Right atrium auricular region (tissue), 2 donors: ENCODE measurements at regions not wholly inside any gene's neighbourhood (a gene's known extent, or its start where the extent isn't known, plus 50 kb on each side); places are given as distances from the start of the nearest gene placed in this dataset.

Source experiments
- DNase-seq: peaks from one replicate; pipeline ENCODE4 v3.0.0-alpha.2; 2019; ENCODE audit warnings: low spot score
- H3K27ac ChIP-seq, 2 donors: fragments of 200-600 bp; sonication (generic); 1 replicate in 1 of 2; 2 replicates in 1 of 2; pipeline ENCODE4 v1.5.1; 2016 to 2019
- H3K27me3 ChIP-seq, 2 donors: fragments of 200-600 bp; sonication (generic); one replicate each; pipeline versions ENCODE4 v1.5.1 to v1.6.0; 2017 to 2019
- H3K36me3 ChIP-seq: fragments of 200-600 bp; sonication (generic); one replicate; pipeline ENCODE4 v1.5.1; 2016
- H3K4me1 ChIP-seq, 2 donors: fragments of 200-600 bp; sonication (generic); one replicate each; pipeline versions ENCODE4 v1.5.1 to v1.6.0; 2017 to 2019
- H3K4me3 ChIP-seq, 2 donors: fragments of 200-600 bp; sonication (generic); 1 replicate in 1 of 2; 2 replicates in 1 of 2; pipeline ENCODE4 v1.5.1; 2017 to 2019; ENCODE audit warnings: mild to moderate bottlenecking in 1 of 2, moderate library complexity in 1 of 2
- H3K9me3 ChIP-seq, 2 donors: fragments of 200-600 bp; sonication (generic); one replicate each; pipeline ENCODE4 v1.5.1; 2019
- CTCF ChIP-seq, 2 donors: fragments of 200-600 bp; sonication (generic); IDR thresholded peaks; one replicate each; pipeline ENCODE4 v1.5.1; 2019; ENCODE audit warnings: antibody characterized with exemption in 2 of 2

- no peak overlapping the region for H3K4me3 ChIP-seq
- DNase-seq: no peak
- H3K4me1 ChIP-seq: no peaks in the 10 kb centered on the region
- no peak overlapping the region for H3K27ac ChIP-seq
- no peak for TF ChIP-seq CTCF (IDR thresholded peaks at IDR 0.05)
- H3K36me3 ChIP-seq: no peaks in the 10 kb centered on the region
- H3K9me3 ChIP-seq: no peaks in the 10 kb centered on the region
- no peaks in the 10 kb centered on the region for H3K27me3 ChIP-seq
These were observed 212.4 kb downstream of the URI1 start for GRCh38 chr19:30154410-30154809.

GRCh38 chr19:30155381-30156200, 213.6 kb downstream of the URI1 start:
- no peaks in the 10 kb centered on the region for H3K27me3 ChIP-seq
- no peak for DNase-seq
- no peak overlapping the region for H3K27ac ChIP-seq
- H3K4me3 ChIP-seq: no peak overlapping the region
- no peaks in the 10 kb centered on the region for H3K9me3 ChIP-seq
- H3K36me3 ChIP-seq: no peaks in the 10 kb centered on the region
- no peaks in the 10 kb centered on the region for H3K4me1 ChIP-seq
- TF ChIP-seq CTCF (IDR thresholded peaks at IDR 0.05): no peak

- no peak for TF ChIP-seq CTCF (IDR thresholded peaks at IDR 0.05)
- no peaks in the 10 kb centered on the region for H3K27me3 ChIP-seq
- DNase-seq: no peak
- H3K36me3 ChIP-seq: no peaks in the 10 kb centered on the region
- no peaks in the 10 kb centered on the region for H3K9me3 ChIP-seq
- H3K4me1 ChIP-seq: no peaks in the 10 kb centered on the region
- H3K27ac ChIP-seq: no peak overlapping the region
- H3K4me3 ChIP-seq: no peak overlapping the region
These were observed 214.6 kb downstream of the URI1 start for GRCh38 chr19:30156646-30157045.

GRCh38 chr19:30158067-30158892, 213.9 kb upstream of the ZNF536 start:
- no peak for DNase-seq
- no peak for TF ChIP-seq CTCF (IDR thresholded peaks at IDR 0.05)
- H3K27ac ChIP-seq: no peak overlapping the region
- no peak overlapping the region for H3K4me3 ChIP-seq
- H3K4me1 ChIP-seq: no peaks in the 10 kb centered on the region
- H3K27me3 ChIP-seq: no peaks in the 10 kb centered on the region
- no peaks in the 10 kb centered on the region for H3K9me3 ChIP-seq
- H3K36me3 ChIP-seq: no peaks in the 10 kb centered on the region

- no peaks in the 10 kb centered on the region for H3K4me1 ChIP-seq
- H3K9me3 ChIP-seq: no peaks in the 10 kb centered on the region
- no peak for DNase-seq
- TF ChIP-seq CTCF (IDR thresholded peaks at IDR 0.05): no peak
- no peaks in the 10 kb centered on the region for H3K27me3 ChIP-seq
- H3K36me3 ChIP-seq: no peaks in the 10 kb centered on the region
- no peak overlapping the region for H3K4me3 ChIP-seq
- H3K27ac ChIP-seq: no peak overlapping the region
These were observed 213.3 kb upstream of the ZNF536 start for GRCh38 chr19:30158893-30159245.
